Urothelium cell line (cell line): ENCODE measurements at regions not wholly inside any gene's neighbourhood (a gene's known extent, or its start where the extent isn't known, plus 50 kb on each side); places are given as distances from the start of the nearest gene placed in this dataset.

Experiments used
- DNase-seq: peaks from one replicate; pipeline ENCODE4 v3.0.0; 2011; ENCODE audit warnings: low spot score, mixed read lengths
- FAIRE-seq: peaks from 2 replicates; lab custom pipeline; 2011; peaks lifted over from hg19 to GRCh38; lab: Jason Lieb, UNC

- no peak for FAIRE-seq
Measured at GRCh38 chr5:63894690-63895089, 67.6 kb downstream of the HTR1A start.

GRCh38 chr5:63878788-63879187 lies 83.5 kb downstream of the HTR1A start:
- DNase-seq (no peak), FAIRE-seq (no peak)

More at GRCh38 chr5:63894690-63895089, 67.6 kb downstream of the HTR1A start:
- DNase-seq = no peak

GRCh38 chr5:63877961-63878360 lies 84.3 kb downstream of the HTR1A start:
- FAIRE-seq (peak; percentile 23), DNase-seq (no peak)

- FAIRE-seq (no peak), DNase-seq (no peak)
Measured at GRCh38 chr5:63860379-63860778, 101.9 kb downstream of the HTR1A start.

GRCh38 chr5:63854076-63854475 lies 108.2 kb downstream of the HTR1A start:
- no peak for FAIRE-seq

GRCh38 chr5:63843190-63843589 lies 119.1 kb downstream of the HTR1A start:
- DNase-seq (no peak), FAIRE-seq (no peak)

More at GRCh38 chr5:63854076-63854475, 108.2 kb downstream of the HTR1A start:
- no peak for DNase-seq

- no peak for DNase-seq
- FAIRE-seq = no peak
Measured at GRCh38 chr5:63837437-63837836, 124.8 kb downstream of the HTR1A start.

- no peak for FAIRE-seq
- no peak for DNase-seq
Measured at GRCh38 chr5:63831381-63831780, 130.9 kb downstream of the HTR1A start.

- no peak for DNase-seq
- no peak for FAIRE-seq
Measured at GRCh38 chr5:63825984-63826383, 136.3 kb downstream of the HTR1A start.

- no peak for DNase-seq
- no peak for FAIRE-seq
Measured at GRCh38 chr5:63823583-63823982, 138.7 kb downstream of the HTR1A start.

- FAIRE-seq (no peak), DNase-seq (no peak)
Measured at GRCh38 chr5:63822614-63823013, 139.6 kb downstream of the HTR1A start.

- DNase-seq (no peak), FAIRE-seq (no peak)
Measured at GRCh38 chr5:63820577-63820976, 141.7 kb downstream of the HTR1A start.

GRCh38 chr5:63812693-63813092 lies 149.6 kb downstream of the HTR1A start:
- FAIRE-seq (no peak), DNase-seq (no peak)

- no peak for FAIRE-seq
- DNase-seq = no peak
Measured at GRCh38 chr5:63811961-63812360, 150.3 kb downstream of the HTR1A start.

GRCh38 chr5:63811286-63811685 lies 151.0 kb downstream of the HTR1A start:
- FAIRE-seq (no peak), DNase-seq (no peak)

GRCh38 chr5:63805151-63805550 lies 157.1 kb downstream of the HTR1A start:
- FAIRE-seq = no peak

GRCh38 chr5:63803165-63803564 lies 159.1 kb downstream of the HTR1A start:
- FAIRE-seq (no peak), DNase-seq (no peak)

More at GRCh38 chr5:63805151-63805550, 157.1 kb downstream of the HTR1A start:
- DNase-seq = no peak

- DNase-seq (no peak), FAIRE-seq (no peak)
Measured at GRCh38 chr5:63794979-63795378, 167.3 kb downstream of the HTR1A start.

GRCh38 chr5:63794296-63794695 lies 167.9 kb downstream of the HTR1A start:
- no peak for FAIRE-seq
- no peak for DNase-seq

- FAIRE-seq = no peak
- no peak for DNase-seq
Measured at GRCh38 chr5:63774939-63775338, 187.3 kb downstream of the HTR1A start.

GRCh38 chr5:63768221-63768620 lies 194.0 kb downstream of the HTR1A start:
- FAIRE-seq = no peak
- DNase-seq = no peak

GRCh38 chr5:63760965-63761364 lies 201.3 kb downstream of the HTR1A start:
- FAIRE-seq (no peak), DNase-seq (no peak)

- DNase-seq (no peak), FAIRE-seq (no peak)
Measured at GRCh38 chr5:63743096-63743798, 219.0 kb downstream of the HTR1A start.
